Stimulated activated memory B cell treated with anti-CD40 and anti-IgM and Interleukin-4, amounts not matched to agents 10 μg/mL and 1 μg/mL and 100 μg/mL, for 72 hours (primary cell): ENCODE measurements at regions not wholly inside any gene's neighbourhood (a gene's known extent, or its start where the extent isn't known, plus 50 kb on each side); places are given as distances from the start of the nearest gene placed in this dataset.

Source experiments
- ATAC-seq: fragments of 150-1000 bp; cut with Tn5 transposase; 2 replicates; pipeline ENCODE4 v1.10.0; 2021
- H3K27ac Mint-ChIP-seq: one replicate; pipeline ENCODE4 v1.8.0; 2022; ENCODE audit warnings: mild to moderate bottlenecking, mixed read lengths
- H3K27me3 Mint-ChIP-seq: one replicate; pipeline ENCODE4 v1.8.0; 2022; ENCODE audit warnings: mixed read lengths
- H3K36me3 Mint-ChIP-seq: one replicate; pipeline ENCODE4 v1.8.0; 2022; ENCODE audit warnings: mixed read lengths
- H3K4me1 Mint-ChIP-seq: one replicate; pipeline ENCODE4 v1.8.0; 2022; ENCODE audit warnings: mixed read lengths
- H3K4me3 Mint-ChIP-seq: one replicate; pipeline ENCODE4 v1.8.0; 2022; ENCODE audit warnings: mild to moderate bottlenecking, moderate library complexity, mixed read lengths
- H3K9me3 Mint-ChIP-seq: one replicate; pipeline ENCODE4 v1.8.0; 2022; ENCODE audit warnings: mixed read lengths

GRCh38 chr18:51401912-51402311, 204.4 kb upstream of the MEX3C start:
- Mint-ChIP-seq H3K36me3 (no peaks in the 10 kb centered on the region), H3K4me1 (no peaks in the 10 kb centered on the region), H3K4me3 (no peak overlapping the region), H3K27me3 (no peaks in the 10 kb centered on the region), H3K9me3 (no peaks in the 10 kb centered on the region), H3K27ac (no peak overlapping the region)
- ATAC-seq, result no peak

DNA sequence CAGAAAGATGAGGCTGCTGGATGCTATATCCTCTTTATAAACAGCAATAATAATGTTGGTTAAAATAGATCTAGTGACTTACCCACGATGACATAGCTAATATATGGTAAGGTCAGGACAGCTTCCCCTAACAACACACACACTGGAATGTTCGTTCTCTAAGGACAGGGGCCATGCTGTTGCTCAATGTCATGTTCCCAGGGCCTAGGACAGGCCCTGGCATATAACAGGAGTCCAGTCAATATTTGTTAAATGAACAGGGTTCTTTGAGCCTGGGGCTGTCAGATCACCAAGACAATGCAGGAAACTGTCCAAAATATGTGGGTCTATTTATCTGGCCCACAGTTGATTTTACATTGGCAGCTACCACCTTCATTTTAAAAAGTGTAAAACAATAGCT, 207.1 kb upstream of the MEX3C start:
- ATAC-seq, result no peak
- Mint-ChIP-seq H3K9me3 (no peaks in the 10 kb centered on the region), H3K4me1 (no peaks in the 10 kb centered on the region), H3K27me3 (peaks cover 15% of the 10 kb centered on the region), H3K4me3 (no peak overlapping the region), H3K36me3 (no peaks in the 10 kb centered on the region), H3K27ac (no peak overlapping the region)

DNA sequence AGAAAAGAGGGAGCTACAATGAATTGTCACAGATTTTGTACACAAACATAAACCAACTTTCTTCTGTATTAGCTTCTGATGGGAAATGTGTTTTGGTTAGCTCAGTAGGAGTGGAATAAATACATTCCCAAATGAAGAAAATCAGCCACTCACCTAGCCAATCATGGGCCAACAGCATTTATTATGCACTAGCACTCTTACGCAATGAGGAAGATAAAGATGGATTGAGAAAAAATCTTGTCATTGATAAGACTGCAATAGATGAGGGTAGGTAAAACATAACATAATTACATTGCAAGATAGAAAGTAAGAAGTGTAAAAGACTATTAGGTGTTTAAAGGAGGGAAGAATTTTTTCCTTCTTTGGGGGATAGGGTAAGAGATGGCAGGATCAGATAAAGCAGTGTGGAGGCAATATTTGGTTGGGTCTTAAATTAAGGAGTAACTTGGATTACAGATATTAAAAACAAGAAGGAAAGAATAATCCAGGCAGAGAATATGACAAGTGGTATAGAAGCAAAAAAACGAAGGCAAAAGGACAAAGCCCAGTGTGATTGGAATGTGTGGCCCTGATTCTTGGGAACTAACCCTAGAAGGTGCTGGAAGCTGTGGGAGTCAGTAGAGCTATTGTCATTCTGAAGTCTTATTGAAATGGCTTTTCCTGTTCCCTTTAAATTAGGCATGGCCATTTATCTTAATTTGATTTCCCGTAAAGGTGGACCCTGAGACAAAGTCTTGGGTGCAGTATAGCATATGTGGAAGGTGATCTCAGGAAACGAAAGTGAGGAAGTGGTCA, 208.4 kb upstream of the MEX3C start:
- no peak overlapping the region for H3K27ac Mint-ChIP-seq
- H3K27me3 Mint-ChIP-seq, result peaks cover 19% of the 10 kb centered on the region
- ATAC-seq, result no peak
- H3K4me1 Mint-ChIP-seq, result no peaks in the 10 kb centered on the region
- no peak overlapping the region for H3K4me3 Mint-ChIP-seq
- no peaks in the 10 kb centered on the region for H3K36me3 Mint-ChIP-seq
- no peaks in the 10 kb centered on the region for H3K9me3 Mint-ChIP-seq

- no peak for ATAC-seq
- Mint-ChIP-seq H3K36me3 (no peaks in the 10 kb centered on the region), H3K4me3 (no peak overlapping the region), H3K9me3 (peaks cover 5% of the 10 kb centered on the region), H3K27me3 (no peaks in the 10 kb centered on the region), H3K4me1 (peaks cover 6% of the 10 kb centered on the region), H3K27ac (no peak overlapping the region)
Observed at GRCh38 chr18:51417643-51418483, 220.4 kb upstream of the MEX3C start.

GRCh38 chr18:51425475-51425874, 228.0 kb upstream of the MEX3C start:
- Mint-ChIP-seq H3K4me1 (peaks cover 17% of the 10 kb centered on the region), H3K36me3 (no peaks in the 10 kb centered on the region), H3K9me3 (no peaks in the 10 kb centered on the region), H3K4me3 (peak overlapping the region; percentile 48), H3K27me3 (no peaks in the 10 kb centered on the region), H3K27ac (peak overlapping the region; percentile 82)
- ATAC-seq, result peak; percentile 91

DNA sequence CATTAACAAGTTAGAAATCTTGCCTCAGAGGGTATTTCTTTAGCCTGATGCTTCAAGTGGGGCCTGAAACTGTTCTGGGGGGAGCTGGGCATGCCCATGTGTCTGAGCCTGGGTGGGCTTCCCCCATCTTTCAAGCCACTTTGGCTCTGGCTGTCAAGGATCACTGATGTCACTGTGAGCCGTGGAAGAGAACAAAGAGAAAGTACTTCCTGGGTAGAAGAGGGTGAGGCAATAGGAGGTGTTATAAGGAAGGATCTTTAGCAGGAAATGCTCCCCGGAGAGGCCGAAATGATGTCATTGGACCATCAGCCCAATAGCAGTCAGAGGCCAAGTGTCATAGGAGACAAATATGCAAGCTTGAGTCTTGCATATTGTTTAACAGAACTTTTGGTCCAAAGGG, 228.4 kb upstream of the MEX3C start:
- no peaks in the 10 kb centered on the region for H3K27me3 Mint-ChIP-seq
- H3K4me3 Mint-ChIP-seq, result peak overlapping the region; percentile 48
- peaks cover 20% of the 10 kb centered on the region for H3K4me1 Mint-ChIP-seq
- no peaks in the 10 kb centered on the region for H3K36me3 Mint-ChIP-seq
- no peaks in the 10 kb centered on the region for H3K9me3 Mint-ChIP-seq
- peak; percentile 65 for ATAC-seq
- H3K27ac Mint-ChIP-seq, result peak overlapping the region; percentile 82

DNA sequence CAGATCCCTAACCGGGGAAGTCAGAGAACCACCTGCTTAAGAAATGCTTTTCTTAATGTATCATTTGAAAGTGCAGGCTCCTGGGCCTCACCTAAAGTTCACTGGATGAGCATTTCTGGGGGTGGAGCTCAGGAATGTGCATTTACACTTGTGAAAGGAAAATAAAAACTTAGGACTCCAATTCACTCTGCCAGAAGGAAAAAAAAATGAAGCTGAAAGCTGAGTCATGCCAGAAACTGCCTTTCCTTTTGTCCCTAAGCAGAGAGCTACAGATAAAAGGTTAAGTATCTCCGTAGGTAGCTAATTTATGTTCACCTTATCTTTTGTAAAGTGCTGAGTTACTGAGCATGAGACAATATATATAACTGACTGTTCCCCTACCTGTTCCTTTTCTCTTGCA, 229.5 kb upstream of the MEX3C start:
- H3K4me3 Mint-ChIP-seq, result no peak overlapping the region
- H3K27ac Mint-ChIP-seq, result peak overlapping the region; percentile 82
- H3K9me3 Mint-ChIP-seq, result no peaks in the 10 kb centered on the region
- H3K36me3 Mint-ChIP-seq, result no peaks in the 10 kb centered on the region
- no peak for ATAC-seq
- H3K27me3 Mint-ChIP-seq, result no peaks in the 10 kb centered on the region
- H3K4me1 Mint-ChIP-seq, result peaks cover 20% of the 10 kb centered on the region

DNA sequence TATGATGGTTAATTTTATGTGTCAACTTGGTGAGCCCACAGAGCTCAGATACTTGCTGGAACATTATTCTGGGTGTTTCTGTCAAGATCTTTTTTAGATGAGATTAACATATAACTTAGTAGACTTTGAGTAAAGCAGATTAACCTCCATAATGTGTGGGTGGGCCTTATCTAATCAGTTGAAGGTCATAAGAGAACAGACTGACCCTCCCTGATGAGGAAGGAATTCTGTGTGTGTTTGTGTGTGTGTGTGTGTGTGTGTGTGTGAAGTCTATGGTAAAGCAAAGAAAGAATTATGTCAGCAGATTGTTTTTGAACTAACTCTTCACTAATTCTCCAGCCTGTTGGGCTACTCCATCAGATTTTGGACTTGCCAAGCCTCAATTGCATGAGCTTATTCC, 232.2 kb upstream of the MEX3C start:
- no peak overlapping the region for H3K4me3 Mint-ChIP-seq
- no peak overlapping the region for H3K27ac Mint-ChIP-seq
- H3K36me3 Mint-ChIP-seq, result no peaks in the 10 kb centered on the region
- peaks cover 6% of the 10 kb centered on the region for H3K27me3 Mint-ChIP-seq
- ATAC-seq, result no peak
- no peaks in the 10 kb centered on the region for H3K9me3 Mint-ChIP-seq
- peaks cover 20% of the 10 kb centered on the region for H3K4me1 Mint-ChIP-seq

DNA sequence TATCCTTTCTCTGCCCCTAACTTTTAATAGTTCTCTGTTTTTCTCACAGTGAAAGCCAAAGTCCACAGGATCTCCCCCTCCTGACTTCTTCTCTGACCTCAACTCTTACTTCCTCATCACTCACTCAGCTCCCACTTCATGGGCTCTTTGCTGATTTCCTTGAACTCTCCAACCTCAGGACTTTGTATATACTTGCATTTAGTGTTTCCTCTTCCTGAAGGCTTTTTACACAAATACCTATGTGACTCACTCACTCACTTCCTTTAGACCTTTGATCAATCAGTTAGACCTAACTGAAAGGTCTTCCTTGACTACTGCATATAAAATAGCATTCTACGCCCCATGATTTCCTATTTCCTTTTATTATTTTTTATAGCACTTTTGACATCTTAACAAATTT, 233.1 kb upstream of the MEX3C start:
- H3K9me3 Mint-ChIP-seq, result no peaks in the 10 kb centered on the region
- no peak overlapping the region for H3K4me3 Mint-ChIP-seq
- no peaks in the 10 kb centered on the region for H3K36me3 Mint-ChIP-seq
- no peak overlapping the region for H3K27ac Mint-ChIP-seq
- peaks cover 13% of the 10 kb centered on the region for H3K4me1 Mint-ChIP-seq
- H3K27me3 Mint-ChIP-seq, result peaks cover 6% of the 10 kb centered on the region
- ATAC-seq, result no peak

- Mint-ChIP-seq H3K36me3 (no peaks in the 10 kb centered on the region), H3K9me3 (no peaks in the 10 kb centered on the region), H3K4me3 (no peak overlapping the region), H3K4me1 (peaks cover 6% of the 10 kb centered on the region), H3K27me3 (peaks cover 25% of the 10 kb centered on the region), H3K27ac (no peak overlapping the region)
- no peak for ATAC-seq
Observed at GRCh38 chr18:51433296-51433695, 235.8 kb upstream of the MEX3C start.

- Mint-ChIP-seq H3K27ac (no peak overlapping the region), H3K27me3 (peaks cover 25% of the 10 kb centered on the region), H3K4me1 (peaks cover 6% of the 10 kb centered on the region), H3K4me3 (no peak overlapping the region), H3K9me3 (no peaks in the 10 kb centered on the region), H3K36me3 (no peaks in the 10 kb centered on the region)
- no peak for ATAC-seq
Observed at GRCh38 chr18:51433881-51434280, 236.4 kb upstream of the MEX3C start.

DNA sequence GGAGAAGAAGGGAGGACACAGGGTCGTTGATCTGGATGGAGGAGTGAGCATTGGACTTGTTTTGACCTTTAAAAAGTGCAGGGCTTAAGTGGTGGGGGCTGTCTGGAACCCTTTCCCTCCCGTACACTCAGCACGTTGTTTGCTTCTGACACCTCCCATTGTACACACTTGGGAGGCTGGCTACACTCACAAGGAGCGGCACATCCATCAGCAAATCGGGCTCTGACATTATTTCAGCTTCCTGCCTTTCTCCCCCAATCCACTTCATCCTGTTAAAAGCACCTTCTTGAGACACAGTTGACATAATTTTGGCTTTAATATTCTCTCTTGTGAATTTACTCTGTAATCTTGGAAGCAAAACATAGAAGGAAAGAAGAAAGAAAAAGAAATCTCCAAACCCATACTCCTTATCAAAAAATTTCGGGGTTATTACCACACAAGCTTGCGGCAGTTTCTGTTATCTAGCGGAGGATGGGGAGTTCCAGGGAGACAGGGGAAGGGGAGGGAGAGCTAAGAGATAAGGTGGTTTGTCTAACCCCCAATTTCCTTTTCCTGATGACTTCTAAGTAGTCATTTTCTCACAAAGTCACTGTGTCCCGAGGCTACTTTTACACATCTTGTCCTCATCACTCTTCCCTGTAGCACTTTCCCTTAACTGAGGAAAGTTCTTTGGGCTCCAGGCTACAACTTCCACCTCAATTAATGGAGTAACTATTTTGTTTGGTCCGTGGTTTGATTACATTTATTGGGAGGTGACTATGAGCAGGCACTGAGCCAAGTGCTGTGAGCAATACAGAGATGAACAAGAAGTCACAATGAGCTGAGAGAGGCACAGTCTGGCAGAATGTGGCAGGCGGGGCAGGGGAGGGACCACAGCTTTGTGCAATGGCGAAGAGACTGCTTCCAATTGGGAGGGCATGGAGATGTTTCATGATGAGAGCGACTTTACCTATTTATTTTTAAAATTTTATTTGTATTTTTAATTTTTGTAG, 240.1 kb upstream of the MEX3C start:
- Mint-ChIP-seq H3K9me3 (no peaks in the 10 kb centered on the region), H3K4me3 (no peak overlapping the region), H3K4me1 (no peaks in the 10 kb centered on the region), H3K27me3 (peaks cover 21% of the 10 kb centered on the region), H3K27ac (no peak overlapping the region), H3K36me3 (no peaks in the 10 kb centered on the region)
- ATAC-seq, result no peak

- Mint-ChIP-seq H3K9me3 (no peaks in the 10 kb centered on the region), H3K4me1 (no peaks in the 10 kb centered on the region), H3K36me3 (no peaks in the 10 kb centered on the region), H3K4me3 (no peak overlapping the region), H3K27me3 (peaks cover 33% of the 10 kb centered on the region), H3K27ac (no peak overlapping the region)
- ATAC-seq, result no peak
Observed at GRCh38 chr18:51438797-51439350, 241.4 kb upstream of the MEX3C start.

GRCh38 chr18:51442012-51442411, 244.5 kb upstream of the MEX3C start:
- H3K4me3 Mint-ChIP-seq, result no peak overlapping the region
- H3K4me1 Mint-ChIP-seq, result no peaks in the 10 kb centered on the region
- no peak for ATAC-seq

More at GRCh38 chr18:51442012-51442411, 244.5 kb upstream of the MEX3C start:
- Mint-ChIP-seq H3K27ac (no peak overlapping the region), H3K27me3 (peaks cover 30% of the 10 kb centered on the region), H3K9me3 (no peaks in the 10 kb centered on the region), H3K36me3 (no peaks in the 10 kb centered on the region)
